Activated CD4-positive, alpha-beta T cell treated with anti-CD3 and anti-CD28 coated beads, Interleukin-2, Interleukin-6, amounts not matched to agents 100 ng/mL and 50 ng/mL, durations not matched to agents 16 hours and 8 hours (primary cell): ENCODE measurements at regions not wholly inside any gene's neighbourhood (a gene's known extent, or its start where the extent isn't known, plus 50 kb on each side); places are given as distances from the start of the nearest gene placed in this dataset.
A peak's percentile ranks its signal among the peaks of the same experiment; 100 is the strongest.
"Not testable (repeated sequence)": the region's sequence is repeated elsewhere in the genome, so short reads cannot be mapped to it uniquely, and the experiment has no call there.

ENCODE experiments used
- DNase-seq: peaks from one replicate; pipeline ENCODE4 v3.0.0-alpha.2; 2020

DNA sequence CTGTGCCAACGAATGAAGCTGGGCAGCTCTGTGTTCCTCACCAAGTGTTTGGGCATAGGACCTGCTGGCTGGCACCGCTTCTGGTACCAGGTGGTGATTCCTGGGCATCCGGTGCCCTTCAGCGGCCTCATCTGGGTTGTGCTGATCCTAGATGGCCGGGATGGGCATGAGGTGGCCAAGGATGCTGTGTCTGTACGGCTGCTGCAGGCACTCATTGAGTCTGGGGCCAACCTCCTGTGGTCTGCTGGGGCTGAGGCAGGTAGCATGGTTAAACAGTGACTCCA, 96.1 kb upstream of the PLEKHM1 start:
- DNase-seq, result not testable (repeated sequence)

DNA sequence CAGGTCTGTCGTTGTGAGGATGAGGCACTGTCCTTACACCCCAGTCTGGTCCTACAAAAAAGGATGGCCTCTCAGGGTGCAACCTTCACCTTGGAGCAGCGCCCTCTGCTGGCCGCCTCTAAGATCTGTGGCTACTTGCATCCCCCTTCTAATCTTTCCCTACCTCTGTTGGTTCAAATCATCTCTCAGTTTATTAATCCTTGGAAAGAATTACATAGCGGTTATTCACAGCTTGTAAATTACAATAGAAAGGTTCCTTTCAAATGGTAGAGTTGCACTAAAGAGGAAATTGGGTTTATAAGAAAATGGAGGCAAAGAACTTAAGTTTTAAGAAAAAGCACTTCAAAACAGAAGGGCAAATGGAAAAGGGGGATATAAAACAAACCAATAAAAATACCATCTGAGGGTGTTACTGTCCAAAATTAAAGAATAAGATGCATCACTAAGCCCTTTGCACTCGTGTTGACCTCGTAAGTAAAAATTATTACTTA, 102.0 kb upstream of the PLEKHM1 start:
- peak; percentile 85 for DNase-seq

- not testable (repeated sequence) for DNase-seq
Measured at GRCh38 chr17:45596347-45596746, 105.8 kb upstream of the PLEKHM1 start.

- not testable (repeated sequence) for DNase-seq
Measured at GRCh38 chr17:45600052-45601012, 109.8 kb upstream of the PLEKHM1 start.

GRCh38 chr17:45601013-45601412, 110.5 kb upstream of the PLEKHM1 start:
- not testable (repeated sequence) for DNase-seq

DNA sequence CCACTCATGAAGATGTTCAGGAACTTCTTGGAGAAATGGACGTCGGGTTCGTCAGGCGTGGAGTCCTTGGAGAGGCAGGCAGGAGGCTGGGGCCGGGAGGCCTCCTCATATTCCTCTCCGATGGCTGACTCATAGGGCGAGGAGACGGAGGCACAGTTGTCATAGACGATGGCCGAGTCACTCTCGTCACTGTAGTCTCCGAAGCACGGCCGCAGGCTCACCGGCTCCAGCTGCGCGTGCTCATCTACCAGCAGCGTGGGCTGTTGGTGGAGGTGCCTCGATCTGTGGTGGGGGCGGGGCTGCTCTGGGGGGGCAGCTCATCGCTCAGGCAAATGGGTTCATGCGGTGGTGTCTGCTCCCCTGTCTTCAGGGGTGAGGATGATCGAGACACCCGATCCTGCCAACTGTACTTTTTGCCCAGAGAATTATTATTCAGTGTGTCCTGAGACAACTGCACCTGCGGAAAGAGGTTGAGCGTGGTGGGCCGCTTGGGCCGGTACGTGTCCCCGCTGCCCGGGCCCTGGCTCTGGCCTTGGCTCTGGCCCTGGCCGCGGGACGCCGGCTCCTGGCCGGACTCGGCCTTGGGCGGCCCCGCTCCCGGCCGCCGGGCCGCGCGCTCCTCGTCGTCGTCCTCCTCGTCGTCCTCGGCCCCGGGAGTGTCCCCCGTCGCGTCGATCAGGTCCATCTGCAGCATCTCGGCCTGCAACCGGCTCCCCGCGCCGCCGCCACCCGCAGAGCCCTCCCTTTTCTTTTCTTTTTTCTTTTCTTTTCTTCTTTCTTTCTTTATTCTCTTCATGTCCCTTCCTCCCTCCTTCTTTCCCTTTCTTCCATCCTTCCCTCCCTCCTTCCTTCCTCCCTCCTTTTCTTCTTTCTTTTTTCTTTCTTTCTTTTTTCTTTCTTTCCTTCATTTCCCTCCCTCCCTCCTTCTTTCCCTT, 111.4 kb upstream of the PLEKHM1 start:
- not testable (repeated sequence) for DNase-seq

- DNase-seq, result not testable (repeated sequence)
Measured at GRCh38 chr17:45605751-45606150, 115.2 kb upstream of the PLEKHM1 start.

DNA sequence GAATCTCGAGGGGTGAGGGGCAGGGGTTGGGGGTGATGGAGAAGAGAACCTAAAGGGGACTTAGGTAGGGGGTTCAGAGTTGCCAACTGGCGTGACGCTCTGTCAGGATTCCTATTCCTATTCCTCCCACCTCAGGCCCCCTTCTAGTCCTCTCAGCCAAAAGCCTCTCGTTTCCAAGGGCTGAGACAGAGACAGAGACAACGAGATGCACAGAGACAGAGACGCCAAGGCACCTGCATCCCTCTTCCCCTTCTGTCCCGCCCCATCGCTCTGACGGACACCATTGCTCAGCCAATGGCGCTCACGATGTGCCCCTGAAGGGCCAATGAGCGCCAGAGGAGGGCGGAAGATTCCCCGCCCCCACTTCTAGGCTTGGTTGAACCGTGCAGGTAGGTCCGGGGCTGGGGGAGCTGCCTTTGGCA, 129.5 kb upstream of the PLEKHM1 start:
- peak; percentile 92 for DNase-seq

GRCh38 chr17:45620468-45620867, 129.9 kb upstream of the PLEKHM1 start:
- not testable (repeated sequence) for DNase-seq

DNA sequence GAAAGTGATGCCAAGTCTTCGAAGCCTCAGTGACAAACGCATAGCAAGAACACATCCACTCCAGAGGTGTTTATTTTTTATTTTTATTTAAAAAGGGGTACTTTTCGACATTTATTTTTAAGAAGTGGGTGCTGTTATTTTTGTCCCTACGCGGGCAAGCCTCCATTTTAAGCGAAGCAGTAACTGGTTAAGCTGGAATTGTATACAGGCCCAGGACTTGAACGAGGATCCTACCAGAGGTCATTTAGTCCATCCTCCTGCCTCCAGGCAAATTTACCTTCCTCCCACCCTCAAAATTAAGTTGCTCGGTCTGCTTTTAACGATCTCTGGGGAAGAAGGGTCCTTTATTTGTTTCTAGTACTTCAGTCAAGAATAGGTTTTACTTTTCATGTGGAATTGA, 130.6 kb upstream of the PLEKHM1 start:
- not testable (repeated sequence) for DNase-seq

GRCh38 chr17:45622295-45622694, 131.8 kb upstream of the PLEKHM1 start:
- not testable (repeated sequence) for DNase-seq

GRCh38 chr17:45628019-45628418, 137.5 kb upstream of the PLEKHM1 start:
- no peak for DNase-seq

DNA sequence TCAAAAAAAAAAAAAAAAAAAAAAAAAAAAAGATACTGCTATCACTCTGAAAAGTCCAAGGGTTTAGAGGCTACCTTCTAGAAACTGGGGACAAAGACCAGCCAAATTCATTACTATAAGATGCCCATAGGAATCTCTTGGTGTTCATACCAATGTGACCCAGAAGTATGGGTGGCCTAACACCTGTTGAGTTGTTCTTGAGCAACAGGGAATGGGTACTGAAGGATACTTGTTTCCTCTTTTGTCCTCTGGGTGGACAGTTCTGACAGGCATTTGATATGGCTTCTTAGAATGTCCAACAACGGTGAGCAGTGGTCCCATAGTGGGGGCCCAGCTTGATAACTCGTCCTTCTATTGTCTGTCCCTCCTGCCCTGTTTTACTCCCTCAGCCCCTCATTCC, 141.4 kb upstream of the PLEKHM1 start:
- DNase-seq, result no peak

DNA sequence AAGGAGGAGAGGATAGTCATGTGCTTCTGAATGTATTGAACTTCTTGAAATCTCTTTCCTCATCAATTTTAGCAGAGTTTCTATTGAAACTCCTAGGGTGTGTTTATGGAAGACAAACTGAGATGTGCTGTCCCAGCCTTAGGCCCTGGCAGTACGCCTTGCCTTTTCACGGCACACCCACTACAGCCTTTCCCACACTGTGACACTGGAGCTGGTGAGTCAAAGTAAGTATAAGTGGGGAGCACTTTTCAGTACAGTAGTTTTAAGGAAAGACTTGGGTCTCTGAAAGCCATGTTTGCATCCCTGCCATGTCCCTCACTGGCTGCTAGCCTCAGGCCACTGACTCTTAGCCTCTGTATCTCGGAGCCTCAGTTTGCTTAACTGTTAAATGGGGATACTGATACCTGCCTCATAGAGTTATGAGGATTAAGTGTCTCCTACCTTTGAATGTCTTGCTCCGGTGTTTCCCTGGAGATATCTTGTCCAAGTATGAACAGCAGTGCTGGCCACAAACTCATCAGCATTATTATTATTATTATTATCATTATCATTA, 144.7 kb upstream of the CRHR1 start:
- DNase-seq, result no peak

GRCh38 chr17:45640141-45640850, 143.8 kb upstream of the CRHR1 start:
- peak; percentile 74 for DNase-seq

- no peak for DNase-seq
Measured at GRCh38 chr17:45641541-45641940, 142.6 kb upstream of the CRHR1 start.

DNA sequence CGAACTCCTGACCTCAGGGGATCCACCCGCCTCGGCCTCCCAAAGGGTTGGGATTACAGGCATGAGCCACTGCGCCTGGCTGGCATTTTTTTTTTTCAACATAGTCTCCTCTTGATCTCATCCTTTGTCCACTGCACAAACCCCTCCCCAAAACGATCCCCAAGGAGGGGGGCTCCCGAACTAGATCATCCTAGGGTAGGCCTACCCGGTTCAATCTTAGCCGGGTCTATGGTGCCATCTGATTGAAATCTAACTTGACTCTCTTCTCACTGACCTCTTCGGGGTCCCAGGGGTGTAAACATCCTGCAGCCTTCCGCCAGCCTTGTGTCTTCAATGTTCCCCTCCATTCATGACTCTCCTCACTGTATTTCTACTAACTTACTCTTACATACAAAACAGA, 140.5 kb upstream of the CRHR1 start:
- no peak for DNase-seq

DNA sequence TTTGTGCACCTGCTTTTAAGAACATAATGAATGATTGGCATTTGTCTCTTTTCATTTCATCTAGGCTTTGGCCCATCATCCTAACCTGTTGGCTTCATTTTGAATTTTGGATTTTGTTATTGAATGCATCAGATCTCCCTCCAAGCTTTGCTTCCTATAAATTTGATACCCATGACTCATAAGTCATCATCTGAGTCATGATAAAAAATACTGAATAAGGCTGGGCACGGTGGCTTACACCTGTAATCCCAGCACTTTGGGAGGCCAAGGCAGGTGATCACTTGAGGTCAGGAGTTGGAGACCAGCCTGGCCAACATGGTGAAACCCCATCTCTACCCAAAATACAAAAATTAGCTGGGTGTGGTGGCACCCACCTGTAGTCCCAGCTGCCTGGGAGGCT, 139.5 kb upstream of the CRHR1 start:
- not testable (repeated sequence) for DNase-seq

- DNase-seq, result no peak
Measured at GRCh38 chr17:45645330-45645729, 138.8 kb upstream of the CRHR1 start.

GRCh38 chr17:45646288-45646988, 137.7 kb upstream of the CRHR1 start:
- no peak for DNase-seq

DNA sequence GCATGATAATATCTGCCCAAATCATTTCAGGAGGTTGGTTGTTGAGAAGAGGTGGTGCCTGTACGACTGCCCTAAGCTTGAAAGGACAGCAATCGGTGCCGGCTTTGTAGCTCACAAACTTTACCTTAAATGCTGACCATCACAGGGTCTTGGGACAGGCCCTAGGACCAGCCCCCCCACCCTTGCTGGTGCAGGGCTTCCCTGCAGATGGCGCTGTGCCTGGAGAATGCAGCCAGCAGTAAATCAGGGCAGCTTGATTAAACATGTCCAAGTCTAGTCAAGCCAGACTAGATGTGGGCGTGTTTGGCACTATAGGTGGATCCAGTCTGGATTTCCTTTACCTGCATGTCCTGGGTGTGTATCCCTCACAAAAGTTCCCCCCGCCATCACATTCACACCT, 135.5 kb upstream of the CRHR1 start:
- DNase-seq, result no peak

DNA sequence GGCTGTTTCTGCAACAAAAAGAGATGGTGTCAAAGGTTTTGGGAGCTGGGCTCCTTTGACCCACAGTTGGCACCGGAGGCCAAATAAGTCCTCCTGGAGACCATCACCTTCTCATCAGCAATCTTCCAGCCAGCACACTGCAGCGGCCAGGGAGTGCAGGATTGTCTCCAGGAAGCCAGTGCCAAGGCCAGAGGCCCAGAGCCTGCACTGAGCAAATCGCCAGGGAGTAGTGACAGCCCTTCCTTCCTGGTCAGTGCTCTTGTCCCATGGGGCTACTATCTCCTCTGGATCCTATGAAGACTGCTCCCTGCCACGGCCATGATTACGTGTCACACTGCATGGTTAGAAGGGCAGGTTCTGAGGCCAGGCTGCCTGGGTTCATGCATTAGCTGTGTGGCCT, 134.3 kb upstream of the CRHR1 start:
- no peak for DNase-seq
